ENCODE measurements at regions not wholly inside any gene's neighbourhood (a gene's known extent, or its start where the extent isn't known, plus 50 kb on each side); places are given as distances from the start of the nearest gene placed in this dataset.

DNA sequence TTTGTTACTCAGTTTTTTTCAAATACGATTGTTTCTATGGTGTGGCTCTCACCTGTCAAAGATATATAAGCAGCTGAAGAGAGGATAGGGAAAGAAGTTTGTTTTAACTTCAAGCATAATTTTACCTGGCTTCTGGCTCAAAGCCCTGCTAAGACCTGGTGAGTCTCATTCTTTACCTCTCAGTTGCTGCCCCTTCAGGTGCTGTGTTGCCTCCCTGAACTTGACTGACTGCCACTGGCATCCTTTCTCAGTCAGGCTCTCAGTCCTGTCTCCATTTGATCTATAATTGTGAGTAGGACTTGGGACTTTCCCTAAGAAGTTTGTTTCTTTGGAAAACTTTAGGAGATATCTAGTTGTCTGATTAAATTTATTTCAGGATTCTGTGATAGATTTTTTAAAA is 249.6 kb downstream of the IZUMO3 start:
- H3K4me2 ChIP-seq (ENCODE audit: low read length) = no peak overlapping the region
- H3K27ac ChIP-seq (ENCODE audit: low read length) = no peak overlapping the region
- H3K36me3 ChIP-seq (replicated peaks; ENCODE audit: low read depth, low read length) = no peaks in the 10 kb centered on the region
- no peak overlapping the region for H3K9ac ChIP-seq (ENCODE audit: low read length)
- no peaks in the 10 kb centered on the region for H4K20me1 ChIP-seq (ENCODE audit: insufficient read depth, low read length)
- H3K27me3 ChIP-seq (ENCODE audit: low read depth, low read length) = no peaks in the 10 kb centered on the region
- no peak for TF ChIP-seq EZH2phosphoT487 (IDR thresholded peaks at IDR 0.05; ENCODE audit: low read depth)
- TF ChIP-seq, protein P1, sequence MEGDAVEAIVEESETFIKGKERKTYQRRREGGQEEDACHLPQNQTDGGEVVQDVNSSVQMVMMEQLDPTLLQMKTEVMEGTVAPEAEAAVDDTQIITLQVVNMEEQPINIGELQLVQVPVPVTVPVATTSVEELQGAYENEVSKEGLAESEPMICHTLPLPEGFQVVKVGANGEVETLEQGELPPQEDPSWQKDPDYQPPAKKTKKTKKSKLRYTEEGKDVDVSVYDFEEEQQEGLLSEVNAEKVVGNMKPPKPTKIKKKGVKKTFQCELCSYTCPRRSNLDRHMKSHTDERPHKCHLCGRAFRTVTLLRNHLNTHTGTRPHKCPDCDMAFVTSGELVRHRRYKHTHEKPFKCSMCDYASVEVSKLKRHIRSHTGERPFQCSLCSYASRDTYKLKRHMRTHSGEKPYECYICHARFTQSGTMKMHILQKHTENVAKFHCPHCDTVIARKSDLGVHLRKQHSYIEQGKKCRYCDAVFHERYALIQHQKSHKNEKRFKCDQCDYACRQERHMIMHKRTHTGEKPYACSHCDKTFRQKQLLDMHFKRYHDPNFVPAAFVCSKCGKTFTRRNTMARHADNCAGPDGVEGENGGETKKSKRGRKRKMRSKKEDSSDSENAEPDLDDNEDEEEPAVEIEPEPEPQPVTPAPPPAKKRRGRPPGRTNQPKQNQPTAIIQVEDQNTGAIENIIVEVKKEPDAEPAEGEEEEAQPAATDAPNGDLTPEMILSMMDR (IDR thresholded peaks at IDR 0.05; ENCODE audit: low read depth, low read length) = no peak
- no peaks in the 10 kb centered on the region for H3K4me1 ChIP-seq (ENCODE audit: low read length)
- no peak overlapping the region for H3K4me3 ChIP-seq (ENCODE audit: low read length)
- H3K79me2 ChIP-seq (ENCODE audit: low read length) = no peaks in the 10 kb centered on the region
- no peaks in the 10 kb centered on the region for H3K9me3 ChIP-seq (ENCODE audit: insufficient read depth, low read length)
- H2AFZ ChIP-seq (ENCODE audit: low read depth, low read length) = no peak overlapping the region

DNA sequence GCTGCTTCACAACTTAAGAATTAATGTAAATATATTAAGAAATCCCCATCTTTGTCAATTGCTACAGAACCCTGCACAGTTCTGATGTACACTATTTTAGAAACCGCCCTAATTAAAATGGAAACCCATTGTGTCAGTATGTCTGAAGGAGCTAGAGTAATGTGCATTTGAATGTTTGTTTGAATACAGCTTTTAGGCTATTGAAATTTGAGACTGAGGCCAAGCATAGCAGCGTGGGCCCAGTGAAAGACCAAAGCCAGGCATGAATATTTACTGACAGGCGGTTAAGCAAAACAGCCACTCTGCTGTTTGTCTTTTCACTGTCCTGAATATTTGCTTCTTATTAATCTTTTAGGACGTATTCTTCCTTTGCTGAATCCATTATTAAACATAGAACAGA is 252.3 kb downstream of the IZUMO3 start:
- Histone ChIP-seq H3K27me3 (ENCODE audit: low read depth, low read length) (no peaks in the 10 kb centered on the region), H3K27ac (ENCODE audit: low read length) (no peak overlapping the region), H4K20me1 (ENCODE audit: insufficient read depth, low read length) (no peaks in the 10 kb centered on the region), H2AFZ (ENCODE audit: low read depth, low read length) (no peak overlapping the region), H3K4me1 (ENCODE audit: low read length) (no peaks in the 10 kb centered on the region), H3K4me3 (ENCODE audit: low read length) (no peak overlapping the region), H3K9me3 (ENCODE audit: insufficient read depth, low read length) (no peaks in the 10 kb centered on the region), H3K36me3 (replicated peaks; ENCODE audit: low read depth, low read length) (no peaks in the 10 kb centered on the region), H3K79me2 (ENCODE audit: low read length) (no peaks in the 10 kb centered on the region), H3K4me2 (ENCODE audit: low read length) (no peak overlapping the region), H3K9ac (ENCODE audit: low read length) (no peak overlapping the region)
- TF ChIP-seq, protein P1 (IDR thresholded peaks at IDR 0.05; ENCODE audit: low read depth, low read length) = no peak
- TF ChIP-seq EZH2phosphoT487 (IDR thresholded peaks at IDR 0.05; ENCODE audit: low read depth) = no peak

DNA sequence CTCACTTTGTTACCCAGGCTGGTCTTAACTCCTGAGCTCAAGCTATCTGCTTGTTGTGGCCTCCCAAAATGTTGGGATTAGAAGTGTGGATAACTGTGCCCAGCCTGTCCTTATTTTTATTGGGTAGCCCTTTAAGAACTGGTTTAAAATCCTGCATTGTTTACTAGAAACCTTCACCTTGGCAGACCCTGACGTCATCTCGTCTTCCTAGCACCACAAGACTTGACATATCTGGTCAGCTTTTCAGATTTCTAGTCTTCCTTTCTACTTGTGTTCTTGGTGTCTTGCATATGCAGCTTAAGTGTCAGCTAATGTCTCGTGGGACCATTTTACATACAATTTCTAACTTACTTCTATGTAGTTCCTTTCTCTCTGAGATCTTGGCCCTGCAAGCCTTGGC is 258.9 kb downstream of the IZUMO3 start:
- no peak for TF ChIP-seq EZH2phosphoT487 (IDR thresholded peaks at IDR 0.05; ENCODE audit: low read depth)
- TF ChIP-seq, protein P1 (IDR thresholded peaks at IDR 0.05; ENCODE audit: low read depth, low read length) = no peak
- Histone ChIP-seq H3K27me3 (ENCODE audit: low read depth, low read length) (no peaks in the 10 kb centered on the region), H2AFZ (ENCODE audit: low read depth, low read length) (peak overlapping the region; percentile 60; the same call in 1 of the 2 replicates), H3K79me2 (ENCODE audit: low read length) (no peaks in the 10 kb centered on the region), H3K4me1 (ENCODE audit: low read length) (no peaks in the 10 kb centered on the region), H3K4me2 (ENCODE audit: low read length) (no peak overlapping the region), H3K27ac (ENCODE audit: low read length) (no peak overlapping the region), H4K20me1 (ENCODE audit: insufficient read depth, low read length) (no peaks in the 10 kb centered on the region), H3K9me3 (ENCODE audit: insufficient read depth, low read length) (no peaks in the 10 kb centered on the region), H3K9ac (ENCODE audit: low read length) (no peak overlapping the region), H3K36me3 (replicated peaks; ENCODE audit: low read depth, low read length) (no peaks in the 10 kb centered on the region), H3K4me3 (ENCODE audit: low read length) (no peak overlapping the region)

DNA sequence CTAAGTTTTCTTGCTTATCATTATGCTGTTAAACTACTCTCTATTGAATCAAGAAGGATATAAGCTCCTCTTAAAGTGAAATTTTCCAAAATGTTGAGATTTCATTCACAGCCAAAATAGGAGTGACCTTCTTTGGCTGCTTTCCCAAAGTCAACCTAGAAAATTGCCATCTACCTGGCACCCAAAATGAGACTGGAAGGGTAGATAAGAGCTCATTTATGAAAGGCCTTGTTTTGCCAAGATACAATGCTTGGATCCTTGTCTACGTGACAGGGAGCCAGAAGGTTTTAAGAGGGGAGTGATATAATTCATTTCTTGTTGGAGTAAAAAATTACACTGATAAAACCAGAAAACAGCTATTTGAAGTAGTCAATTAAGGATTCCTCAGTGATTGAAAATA is 287.1 kb downstream of the IZUMO3 start:
- TF ChIP-seq EZH2phosphoT487 (IDR thresholded peaks at IDR 0.05; ENCODE audit: low read depth) = no peak
- TF ChIP-seq, protein P1 (IDR thresholded peaks at IDR 0.05; ENCODE audit: low read depth, low read length) = no peak
- H3K36me3 ChIP-seq (replicated peaks; ENCODE audit: low read depth, low read length) = no peaks in the 10 kb centered on the region
- no peak overlapping the region for H3K27ac ChIP-seq (ENCODE audit: low read length)
- no peak overlapping the region for H3K4me3 ChIP-seq (ENCODE audit: low read length)
- no peak overlapping the region for H2AFZ ChIP-seq (ENCODE audit: low read depth, low read length)
- H3K9me3 ChIP-seq (ENCODE audit: insufficient read depth, low read length) = no peaks in the 10 kb centered on the region
- no peaks in the 10 kb centered on the region for H3K79me2 ChIP-seq (ENCODE audit: low read length)
- H3K9ac ChIP-seq (ENCODE audit: low read length) = no peak overlapping the region
- H4K20me1 ChIP-seq (ENCODE audit: insufficient read depth, low read length) = no peaks in the 10 kb centered on the region
- no peaks in the 10 kb centered on the region for H3K27me3 ChIP-seq (ENCODE audit: low read depth, low read length)
- no peaks in the 10 kb centered on the region for H3K4me1 ChIP-seq (ENCODE audit: low read length)
- H3K4me2 ChIP-seq (ENCODE audit: low read length) = no peak overlapping the region
